Hematopoietic multipotent progenitor cell treated with erythropoietin and hydrocortisone succinate and interleukin-3 and kit ligand, for 15 days (in vitro differentiated cells): ENCODE measurements at regions not wholly inside any gene's neighbourhood (a gene's known extent, or its start where the extent isn't known, plus 50 kb on each side); places are given as distances from the start of the nearest gene placed in this dataset.

ENCODE experiments used
- DNase-seq: peaks from one replicate; pipeline ENCODE4 v3.0.0-alpha.2; 2015; ENCODE audit warnings: low spot score

DNA sequence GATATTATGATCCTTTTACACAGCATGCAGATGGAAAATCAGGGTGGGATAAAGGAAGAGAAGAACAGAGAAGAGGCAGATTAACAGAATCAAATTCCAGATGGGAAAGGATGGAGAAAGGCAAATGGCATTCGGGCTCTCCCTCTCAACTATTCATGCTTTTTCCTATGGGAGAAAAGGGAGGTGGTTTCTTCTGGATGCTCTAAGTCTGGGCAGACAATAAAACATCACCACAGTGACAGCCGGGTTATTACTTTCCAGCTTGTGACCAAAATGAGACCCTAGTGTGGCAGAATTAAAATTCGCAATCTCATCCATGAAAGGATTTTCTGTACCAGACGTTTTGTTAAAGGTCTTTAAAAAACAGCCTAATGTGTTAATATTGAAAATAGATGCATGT, 440.7 kb downstream of the RND3 start:
- DNase-seq = no peak

DNA sequence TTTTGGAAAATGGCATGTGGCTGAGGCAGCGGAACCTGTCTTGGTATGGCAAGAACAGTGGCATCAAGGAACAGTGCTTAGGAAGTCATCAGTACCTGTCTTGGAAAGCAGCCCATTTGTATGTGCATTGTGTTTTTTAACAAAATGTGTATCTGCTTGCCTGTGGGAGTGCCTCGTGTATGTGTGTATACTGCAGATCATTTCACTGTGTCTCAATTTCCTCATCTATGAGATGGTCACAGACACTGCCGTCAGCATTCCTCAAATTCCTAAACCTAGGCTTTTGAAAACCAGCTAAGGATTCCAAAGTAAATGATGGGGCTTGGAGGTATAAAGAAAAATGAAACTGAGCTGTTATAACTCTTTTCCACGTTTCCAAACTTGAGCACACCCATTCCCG, 441.3 kb downstream of the RND3 start:
- DNase-seq = no peak

DNA sequence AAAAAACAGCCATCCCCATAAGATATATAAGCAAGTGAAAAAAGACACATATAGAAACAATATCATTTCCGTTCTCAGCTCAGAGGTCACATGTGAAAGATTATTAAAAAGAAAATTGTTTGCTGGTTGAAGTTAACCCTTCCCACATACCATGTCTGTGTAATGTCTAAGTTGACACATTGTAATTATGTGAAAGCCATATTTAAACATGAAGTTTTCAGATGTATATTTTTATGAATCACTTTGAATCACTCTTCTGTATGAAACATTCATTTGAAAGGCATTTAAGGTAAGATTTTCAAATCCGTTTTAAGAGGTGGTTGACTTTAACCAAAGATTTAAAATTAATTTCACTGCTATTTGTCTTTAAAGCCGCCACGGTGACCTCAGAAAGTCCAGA, 441.9 kb downstream of the RND3 start:
- no peak for DNase-seq

DNA sequence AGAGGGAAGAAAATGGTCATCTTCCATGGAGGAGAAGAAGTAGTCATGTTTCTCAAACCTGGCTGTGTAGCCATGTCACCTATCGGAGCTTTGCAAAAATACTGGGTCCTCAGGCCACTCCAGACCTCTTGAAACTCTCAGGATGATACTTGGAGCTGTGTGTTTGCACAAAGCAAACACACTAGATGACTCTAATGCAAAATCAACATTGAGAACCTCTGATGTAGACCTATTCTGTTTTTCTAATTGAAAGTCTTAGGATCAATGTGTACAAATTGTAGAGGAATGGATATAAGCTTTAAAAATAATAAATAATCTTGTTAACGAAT, 444.3 kb downstream of the RND3 start:
- no peak for DNase-seq

DNA sequence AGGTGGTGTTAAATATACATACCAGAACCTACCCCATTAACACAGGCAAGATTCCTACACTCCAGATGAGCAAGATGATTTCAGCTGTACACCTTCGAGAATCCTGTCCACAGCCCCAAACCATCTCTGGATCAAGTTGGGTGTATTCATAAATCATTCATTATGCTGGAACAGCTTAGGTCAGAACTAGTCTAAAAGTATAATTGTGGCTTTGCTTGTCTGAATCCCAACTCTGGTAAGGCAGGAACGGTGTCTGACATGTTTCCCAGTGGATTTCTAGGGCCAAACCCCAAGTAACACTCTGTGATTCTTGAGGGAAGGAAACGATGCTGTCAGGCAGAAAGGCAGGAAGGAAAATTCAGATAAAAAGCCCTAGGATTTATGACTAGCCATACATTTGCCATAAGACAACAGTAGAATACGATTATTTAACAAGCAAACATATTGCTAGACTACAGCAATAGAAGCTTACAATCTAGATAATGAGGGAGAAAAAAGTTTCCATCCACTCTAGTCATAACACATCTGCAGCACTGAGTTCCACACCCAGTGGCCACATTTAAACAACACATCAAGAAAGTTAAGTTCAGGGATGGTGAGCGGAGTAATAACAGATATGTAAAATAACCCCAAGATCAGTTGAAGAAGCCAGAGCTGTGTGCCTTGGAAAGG, 444.8 kb downstream of the RND3 start:
- DNase-seq = no peak

DNA sequence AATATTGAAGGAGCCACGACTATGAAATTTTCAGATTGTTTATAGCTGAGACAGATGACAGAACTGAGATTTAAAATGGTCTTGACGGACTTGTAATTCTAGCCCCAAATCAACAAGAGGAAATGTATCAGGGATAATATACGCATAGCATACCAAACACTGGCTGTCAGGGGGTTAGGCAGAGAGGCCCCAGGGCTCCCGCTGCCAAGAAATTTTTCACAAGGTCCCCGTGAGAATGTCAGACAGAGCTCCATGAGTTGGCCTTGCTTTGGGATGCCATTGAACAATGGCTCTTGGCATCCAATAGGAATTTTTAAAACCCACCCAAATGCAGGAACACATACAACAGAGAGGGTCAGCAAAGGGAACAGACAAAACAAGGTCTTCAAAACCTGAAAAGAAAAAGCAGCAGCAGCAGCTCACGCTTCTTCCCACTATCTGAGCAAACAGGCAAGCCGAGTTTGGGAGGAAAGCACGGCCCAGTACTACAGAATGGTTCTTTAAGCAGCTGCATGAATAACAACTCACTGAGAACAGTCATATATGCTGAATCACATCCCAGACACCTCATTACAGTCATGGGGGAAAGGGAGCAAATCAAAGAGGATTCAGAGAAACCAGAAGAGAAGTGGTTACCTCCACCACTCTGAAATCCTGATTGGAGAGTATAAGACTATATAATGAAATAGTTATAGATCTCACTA, 445.6 kb downstream of the RND3 start:
- no peak for DNase-seq

DNA sequence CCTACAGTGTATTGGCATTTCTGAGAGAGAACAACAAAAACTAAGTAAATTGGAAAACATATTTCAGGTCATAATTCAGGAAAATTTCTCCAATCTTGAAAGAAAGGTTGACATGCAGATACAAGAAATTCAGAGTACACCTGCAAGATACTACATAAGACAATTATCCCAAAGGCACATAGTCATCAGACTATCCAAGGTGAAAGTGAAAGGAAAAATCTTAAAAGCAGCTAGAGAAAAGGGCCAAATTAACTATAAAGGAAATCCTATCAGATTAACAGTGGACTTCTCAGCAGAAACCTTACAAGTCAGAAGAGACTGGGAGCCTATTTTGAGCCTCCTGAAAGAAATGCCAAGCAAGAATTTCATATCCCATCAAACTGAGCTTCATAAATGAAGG, 449.0 kb upstream of the MMADHC start:
- DNase-seq = no peak

DNA sequence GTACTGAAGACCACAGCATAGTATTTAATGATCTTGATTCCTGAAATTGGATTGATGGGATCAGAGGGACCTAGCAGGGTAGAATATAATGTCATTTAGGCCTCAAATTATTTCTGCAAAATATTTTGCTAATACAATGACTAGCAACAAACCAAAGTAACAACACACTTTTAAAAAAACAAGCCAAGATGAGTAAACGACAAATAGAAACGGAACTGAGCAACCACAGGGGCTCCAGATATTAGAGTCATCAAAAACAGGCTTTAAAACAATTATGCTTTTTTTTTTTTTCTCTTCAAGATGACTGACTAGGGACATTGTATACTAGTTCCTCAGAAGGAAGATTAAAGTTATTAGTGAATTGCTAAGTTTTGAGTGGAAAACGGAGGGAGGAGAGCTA, 447.1 kb upstream of the MMADHC start:
- DNase-seq = no peak

DNA sequence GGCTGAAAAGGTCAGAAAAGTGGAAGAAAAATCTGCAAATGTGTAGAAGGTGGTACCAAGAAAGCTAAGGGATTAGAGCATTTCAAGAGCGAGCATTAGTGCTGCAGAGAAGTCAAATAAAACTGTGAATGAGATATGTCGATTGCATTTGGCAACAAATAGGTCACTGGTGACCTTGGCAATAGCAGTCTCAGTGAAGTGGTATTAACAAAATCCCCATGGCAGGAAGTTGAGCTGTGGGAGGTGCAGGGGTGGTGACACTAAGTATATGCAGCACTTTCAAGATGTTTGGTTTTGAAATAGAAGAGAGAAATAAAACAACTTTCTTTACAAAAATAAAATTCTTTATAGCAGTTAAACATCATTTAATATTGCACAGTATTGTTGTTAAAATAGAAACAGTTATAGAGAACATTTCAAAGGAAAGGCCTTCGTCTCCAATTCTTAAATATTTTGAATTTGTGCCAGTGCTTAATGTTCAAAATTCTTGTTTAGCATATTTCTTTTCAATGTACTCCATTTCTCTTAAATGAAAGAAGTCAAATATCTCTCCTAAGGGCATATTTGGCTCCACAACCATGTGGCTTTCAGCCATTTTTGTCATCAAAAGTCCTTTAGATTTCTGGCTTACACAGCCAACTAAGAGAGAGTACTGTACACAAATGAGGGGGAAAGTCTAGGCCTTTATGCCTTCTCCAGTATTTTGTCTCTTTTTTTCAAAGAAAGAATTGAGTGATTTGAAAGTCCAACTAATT, 443.0 kb upstream of the MMADHC start:
- no peak for DNase-seq

DNA sequence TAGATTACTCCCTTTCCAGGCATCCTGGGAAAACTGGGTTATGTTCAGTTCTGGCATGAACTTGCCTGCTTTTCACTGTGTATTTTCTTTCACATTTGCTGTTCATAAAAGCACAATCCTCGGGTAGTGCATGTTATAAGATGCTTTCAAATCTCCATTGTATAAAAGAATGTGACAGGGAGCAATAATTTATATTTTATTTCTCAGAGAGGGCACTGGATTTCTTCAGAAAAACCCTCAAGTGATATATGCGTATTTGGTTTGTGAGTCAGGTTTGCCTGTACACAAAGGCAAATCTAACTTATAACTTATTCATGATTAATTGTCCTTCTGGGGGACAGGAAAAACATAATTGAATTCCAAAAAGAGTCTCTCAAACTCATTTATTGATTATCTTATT, 440.7 kb upstream of the MMADHC start:
- DNase-seq = no peak

DNA sequence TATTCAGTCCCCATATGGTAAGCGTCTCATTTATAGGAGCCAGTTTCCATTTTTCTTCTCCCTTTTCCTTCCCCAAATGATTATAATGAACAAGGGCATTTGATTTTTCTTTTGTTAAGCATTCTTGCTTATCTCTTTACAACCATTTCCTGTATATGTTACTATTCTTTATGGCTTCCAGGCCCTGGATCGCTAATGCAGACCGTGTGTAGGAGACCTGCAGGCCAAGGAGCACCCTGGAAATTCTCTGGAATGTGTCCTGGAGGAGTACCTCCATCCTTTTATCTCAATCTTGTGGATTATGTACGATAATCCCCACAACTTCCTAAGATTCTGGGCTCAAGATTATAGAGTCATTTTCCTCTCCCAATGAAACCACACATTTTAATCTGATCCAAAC, 439.6 kb upstream of the MMADHC start:
- DNase-seq = no peak

DNA sequence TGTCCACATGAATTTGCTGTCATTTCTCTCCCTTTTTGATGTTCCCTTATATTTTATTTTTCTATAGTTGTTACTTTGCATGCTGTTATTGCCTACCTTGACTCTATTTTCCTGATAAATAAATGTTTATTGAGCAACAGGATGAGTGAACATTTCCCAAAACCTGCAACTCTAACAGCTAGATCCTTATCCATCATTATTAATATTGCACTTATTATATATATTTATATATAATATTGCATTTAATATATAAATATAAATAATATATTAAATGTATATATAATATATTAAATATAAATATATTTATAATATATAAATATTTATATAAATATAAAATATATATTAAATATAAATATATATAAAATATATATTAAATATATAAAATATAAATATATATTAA, 436.1 kb upstream of the MMADHC start:
- DNase-seq = no peak

DNA sequence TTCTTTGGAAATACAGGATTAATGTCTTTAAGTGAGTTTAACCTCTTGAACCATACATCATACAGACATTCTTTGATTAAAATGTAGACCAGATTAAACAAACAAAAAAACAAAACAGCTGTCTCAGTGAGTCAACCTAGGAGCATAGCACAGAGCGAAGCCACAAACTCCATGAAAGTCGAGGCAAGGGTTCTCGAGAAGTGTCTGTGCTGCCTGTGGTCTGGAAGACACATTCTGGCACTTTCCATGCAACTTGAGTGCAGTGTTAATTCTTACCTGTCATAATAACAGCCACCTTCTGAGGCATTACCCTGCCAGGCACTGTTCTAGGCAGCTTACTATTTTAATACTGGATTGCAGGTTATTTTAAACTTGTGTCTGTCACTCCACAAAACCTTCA, 435.5 kb upstream of the MMADHC start:
- no peak for DNase-seq

DNA sequence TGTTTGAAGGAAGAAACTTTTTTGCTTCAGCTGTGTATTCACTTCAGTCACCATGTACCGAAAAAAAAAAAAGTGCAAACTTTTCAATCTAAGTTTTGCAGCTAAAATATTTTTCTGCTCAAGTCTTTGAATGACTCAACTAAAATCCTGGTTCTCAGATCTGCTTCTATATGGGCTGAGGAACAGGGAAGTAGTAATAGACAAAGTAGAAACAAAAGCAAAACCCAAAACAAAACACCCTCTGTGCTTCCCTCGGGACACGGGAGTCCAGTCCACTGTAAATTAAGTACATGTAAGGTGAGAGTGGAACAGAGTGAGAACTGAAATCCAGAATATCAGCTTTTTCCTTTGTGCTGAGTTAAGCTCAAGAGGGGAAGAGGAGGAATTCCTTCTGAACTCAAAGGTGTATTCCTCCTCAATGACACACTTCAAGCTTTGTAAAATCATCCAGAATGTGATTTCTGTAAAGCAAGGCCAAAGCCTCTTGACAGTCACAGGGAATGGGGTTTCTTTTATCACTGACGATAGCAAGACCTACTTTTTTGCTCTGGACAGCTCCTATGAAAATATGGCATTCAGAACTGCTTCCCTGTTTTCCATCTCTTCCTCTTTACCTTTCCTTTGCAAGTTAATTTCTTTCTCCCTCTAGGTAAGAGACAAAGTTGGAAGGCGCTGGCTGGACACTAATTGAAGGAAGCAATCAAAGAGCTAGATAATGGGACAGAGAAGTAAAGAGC, 433.5 kb upstream of the MMADHC start:
- no peak for DNase-seq

DNA sequence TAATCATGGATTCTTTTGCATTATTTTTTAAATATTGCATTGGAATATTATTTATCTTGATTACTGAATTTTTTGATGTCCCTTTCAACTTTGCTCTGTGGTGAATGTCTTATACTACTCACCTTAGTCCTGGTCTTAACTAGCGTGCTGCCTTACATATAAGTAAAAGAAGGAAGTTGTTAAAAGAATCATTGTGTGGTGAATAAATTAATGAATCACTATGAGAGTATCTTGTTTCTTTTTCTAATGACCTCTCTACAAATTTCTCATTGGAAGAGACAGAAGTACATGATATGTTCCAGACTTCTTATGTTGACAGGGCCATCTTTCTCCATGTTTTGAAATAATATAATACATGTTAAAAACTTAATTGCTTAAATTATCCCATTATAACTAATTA, 432.6 kb upstream of the MMADHC start:
- no peak for DNase-seq

DNA sequence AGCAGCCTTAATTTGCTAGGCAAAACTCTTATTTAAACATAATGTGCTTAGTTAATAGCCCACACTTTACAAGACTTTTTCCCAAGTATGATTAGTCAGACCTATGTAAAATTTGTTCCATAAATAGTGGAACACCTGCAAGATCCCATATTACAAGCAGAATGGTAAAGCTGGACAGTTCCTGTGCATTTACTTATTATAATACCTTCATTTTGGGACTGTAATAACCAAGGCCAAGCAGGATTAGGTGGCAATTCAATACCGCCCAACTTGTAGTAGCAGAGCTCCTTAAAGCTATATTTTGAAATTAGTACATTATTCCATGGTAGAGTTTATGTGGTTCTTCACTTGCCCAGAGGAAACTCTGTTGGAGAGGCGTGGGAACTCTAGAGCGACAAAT, 431.5 kb upstream of the MMADHC start:
- no peak for DNase-seq

DNA sequence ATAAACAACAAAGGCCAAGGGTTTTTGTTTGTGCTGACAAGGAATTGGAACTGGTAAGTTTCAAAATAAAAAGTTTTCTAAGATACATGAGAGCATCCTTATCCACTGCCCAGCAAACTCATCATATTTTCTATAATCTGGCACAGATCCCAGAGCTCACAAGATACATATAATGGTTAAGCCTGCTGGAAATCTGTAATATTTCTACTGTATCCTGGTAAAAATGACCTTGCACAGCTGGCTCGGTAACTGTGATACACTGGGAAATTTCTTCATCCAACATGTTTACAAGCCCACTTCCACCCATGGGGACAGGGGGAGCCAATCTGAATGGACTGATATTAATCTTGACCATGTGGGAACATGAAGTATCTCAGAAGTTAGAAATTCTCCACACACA, 425.4 kb upstream of the MMADHC start:
- DNase-seq = no peak

DNA sequence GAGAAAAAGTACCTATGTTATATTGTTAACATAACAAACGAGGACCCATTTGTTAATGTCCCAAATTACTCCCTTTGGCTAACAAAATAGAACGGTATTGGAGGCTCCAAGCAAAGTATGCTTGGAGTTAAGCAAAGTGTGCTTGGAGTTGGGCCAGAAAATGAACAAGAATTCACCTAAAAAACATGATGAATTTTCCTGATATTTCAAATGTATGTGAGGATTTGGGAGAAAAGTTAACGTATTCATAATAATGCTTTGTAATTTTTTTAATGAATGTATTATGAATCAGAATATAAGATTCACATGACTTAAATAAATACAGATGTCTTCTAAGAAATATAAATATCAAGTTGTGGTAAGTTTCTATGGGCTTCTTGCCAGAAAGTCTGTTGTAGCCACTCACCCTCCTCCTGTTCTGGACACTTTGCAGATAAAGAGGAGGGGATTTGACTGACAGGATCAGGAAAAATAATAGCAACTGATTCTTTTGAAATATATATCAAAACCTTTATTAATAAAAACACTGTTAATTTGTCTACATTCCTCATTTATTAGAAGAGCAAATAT, 423.7 kb upstream of the MMADHC start:
- DNase-seq = no peak

DNA sequence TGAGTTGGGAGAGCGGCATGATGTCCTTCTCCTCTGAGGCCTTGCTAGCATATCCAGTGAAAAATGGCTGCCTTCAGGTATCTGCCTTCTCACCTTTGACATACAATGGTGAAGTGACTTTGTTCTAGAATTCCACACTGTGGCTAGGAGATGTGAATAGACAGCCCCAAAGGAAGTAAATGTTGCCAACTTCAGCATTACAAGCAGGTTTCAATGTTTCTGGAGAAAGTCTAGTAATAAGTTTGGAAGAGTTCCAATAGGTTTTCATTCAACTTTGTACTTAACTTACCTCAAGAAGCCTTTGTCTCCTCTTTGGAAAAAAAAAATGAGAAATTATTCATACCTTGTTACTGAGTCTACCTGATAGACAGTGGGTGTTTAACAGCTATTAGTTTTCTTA, 421.3 kb upstream of the MMADHC start:
- DNase-seq = no peak

DNA sequence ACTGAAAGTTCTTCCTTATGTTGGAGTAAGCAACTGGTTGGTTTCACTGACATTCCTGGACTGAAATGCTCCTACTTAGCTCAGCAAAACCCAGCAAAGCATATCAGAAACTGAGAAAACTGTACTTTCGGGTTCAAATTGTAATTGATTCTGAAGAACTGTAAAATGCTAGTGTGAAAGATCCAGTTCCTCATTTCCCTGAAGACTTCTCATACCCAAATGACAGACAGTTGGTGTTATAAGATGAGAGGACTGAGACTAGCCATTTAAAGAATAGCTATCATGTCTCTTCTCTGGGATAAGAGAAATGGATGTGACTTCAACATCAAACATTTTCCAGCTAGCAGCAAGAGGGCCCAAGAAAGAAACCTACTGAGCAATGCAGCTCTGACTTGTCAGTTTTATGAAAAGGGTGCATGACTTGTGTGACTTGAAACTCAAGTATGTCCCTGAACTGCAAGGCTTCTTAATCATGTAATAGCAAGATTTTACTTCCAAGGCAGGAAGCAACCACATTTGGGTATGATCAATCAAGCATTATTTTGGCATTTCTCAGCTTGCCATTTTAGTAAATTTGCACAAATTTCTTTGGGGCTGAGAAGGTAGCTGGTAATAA, 420.3 kb upstream of the MMADHC start:
- no peak for DNase-seq

DNA sequence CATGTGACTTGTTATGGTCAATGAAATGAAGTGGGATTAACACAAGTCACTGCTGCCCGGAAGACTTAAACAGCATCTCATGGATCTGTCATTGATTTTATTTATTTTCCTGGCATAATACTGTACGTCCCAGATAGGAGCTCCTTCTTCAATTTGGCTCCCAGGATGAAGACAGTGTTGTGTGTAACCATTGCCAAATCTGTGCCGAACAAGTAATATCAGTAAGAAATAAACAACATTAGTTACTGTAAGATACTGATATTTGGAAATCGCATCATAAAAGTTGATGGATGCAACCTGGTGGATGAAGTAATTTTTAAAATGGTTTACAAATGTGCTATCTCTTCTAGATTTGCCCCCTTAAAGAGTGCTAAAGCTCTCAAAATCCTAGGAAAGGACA, 419.0 kb upstream of the MMADHC start:
- no peak for DNase-seq

DNA sequence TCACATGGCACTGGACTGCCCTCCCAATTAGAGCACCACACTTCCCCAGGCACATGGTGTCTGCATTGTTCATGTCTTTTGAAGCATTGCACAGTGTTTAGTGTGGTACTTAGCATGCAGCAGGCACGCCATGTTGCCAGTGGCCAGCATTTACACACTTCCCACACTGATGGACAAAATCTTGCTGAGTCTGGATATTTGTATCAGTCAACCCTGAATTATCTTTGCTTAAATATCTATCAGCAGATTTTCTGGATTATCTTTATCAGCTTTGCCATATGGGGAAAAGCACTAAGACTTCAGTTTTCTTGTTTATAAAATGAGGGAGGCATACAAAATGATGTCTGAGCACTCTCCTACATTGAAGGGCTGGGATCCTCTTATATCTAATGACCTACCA, 416.0 kb upstream of the MMADHC start:
- DNase-seq = no peak
